Transverse colon (tissue), 4 donors: ENCODE measurements at regions not wholly inside any gene's neighbourhood (a gene's known extent, or its start where the extent isn't known, plus 50 kb on each side); places are given as distances from the start of the nearest gene placed in this dataset.

Source experiments
- DNase-seq: peaks from one replicate; pipeline ENCODE4 v3.0.0-alpha.2; 2019
- H3K27ac ChIP-seq, 4 donors: fragments of 200-600 bp; sonication (generic); 2 replicates each; pipeline ENCODE4 v1.5.1; 2016 to 2018; ENCODE audit warnings: inconsistent platforms in 4 of 4
- H3K27me3 ChIP-seq: fragments of 200-600 bp; sonication (generic); 2 replicates; pipeline ENCODE4 v1.5.1; 2017; ENCODE audit warnings: inconsistent platforms
- H3K36me3 ChIP-seq, 4 donors: fragments of 200-600 bp; sonication (generic); 2 replicates each; pipeline ENCODE4 v1.5.1; 2017 to 2019; ENCODE audit warnings: inconsistent platforms in 4 of 4
- H3K4me1 ChIP-seq, 4 donors: fragments of 200-600 bp; sonication (generic); 2 replicates each; pipeline ENCODE4 v1.5.1; 2017 to 2020; ENCODE audit warnings: inconsistent platforms in 4 of 4
- H3K4me3 ChIP-seq, 4 donors: fragments of 200-600 bp; sonication (generic); 1 replicate in 1 of 4; 2 replicates in 3 of 4; pipeline versions ENCODE4 v1.5.1 to v1.6.1; 2017 to 2019; ENCODE audit warnings: inconsistent platforms in 4 of 4
- H3K9me3 ChIP-seq, 2 donors: fragments of 200-600 bp; sonication (generic); 2 replicates each; pipeline ENCODE4 v1.5.1; 2017 to 2019; ENCODE audit warnings: inconsistent platforms in 2 of 2
- EP300 ChIP-seq: sonication (generic); formaldehyde crosslinking; IDR thresholded peaks from one replicate; pipeline ENCODE4 v1.6.1; 2017; ENCODE audit warnings: antibody characterized with exemption, low read depth
- POLR2A ChIP-seq: fragments of 450-650 bp; IDR thresholded peaks from one replicate; pipeline ENCODE4 v1.6.1; 2016; ENCODE audit warnings: antibody characterized with exemption, mild to moderate bottlenecking, moderate library complexity
- POLR2AphosphoS5 ChIP-seq, 3 donors: sonication (generic); formaldehyde crosslinking; IDR thresholded peaks; one replicate each; pipeline ENCODE4 v1.6.1; 2016; ENCODE audit warnings: antibody characterized with exemption in 3 of 3
- WGBS, 2 donors: methylation state at CpG; one replicate each; pipeline ENCODE4 v1.1.5; 2018; ENCODE audit warnings: low coverage in 1 of 2; 5-methylcytosine and 5-hydroxymethylcytosine counted together
- in situ Hi-C, 4 donors: fragments of 200-750 bp; cut with MboI; loops; one replicate each; pipeline versions ENCODE4 v1.15.0 to v1.15.1; 2017; ENCODE audit warnings: low sequenced_read_pairs in 3 of 4, low pct_ligation_motif_present in 1 of 4, low pct_unique_long_range_greater_than_20kb in 1 of 4
- intact Hi-C: fragments of 100-400 bp; cut with DNase I; formaldehyde crosslinking; loops from one replicate; pipeline ENCODE4 v1.15.1; 2023; ENCODE audit warnings: low total_unique reads
- TF ChIP-seq, protein P1 (sequence below), 5 experiments: fragments of 200-600 bp in 3 of 5; fragments of 450-650 bp in 2 of 5; sonication (generic) in 3 of 5; IDR thresholded peaks; 1 replicate in 2 of 5; 2 replicates in 3 of 5; pipeline ENCODE4 v1.5.1; 2016 to 2017; ENCODE audit warnings: antibody characterized with exemption in 5 of 5, inconsistent platforms in 3 of 5, mild to moderate bottlenecking in 2 of 5, moderate library complexity in 1 of 5

- Histone ChIP-seq H3K4me1 (no peaks in the 10 kb centered on the region), H3K9me3 (peaks cover 4 to 12% of the 10 kb centered on the region in 2 donors), H3K36me3 (no peaks in the 10 kb centered on the region), H3K27me3 (no peaks in the 10 kb centered on the region), H3K27ac (no peak overlapping the region), H3K4me3 (no peak overlapping the region)
- intact Hi-C loops (no loop called here), in situ Hi-C loops (no loop called here)
- TF ChIP-seq, protein P1, sequence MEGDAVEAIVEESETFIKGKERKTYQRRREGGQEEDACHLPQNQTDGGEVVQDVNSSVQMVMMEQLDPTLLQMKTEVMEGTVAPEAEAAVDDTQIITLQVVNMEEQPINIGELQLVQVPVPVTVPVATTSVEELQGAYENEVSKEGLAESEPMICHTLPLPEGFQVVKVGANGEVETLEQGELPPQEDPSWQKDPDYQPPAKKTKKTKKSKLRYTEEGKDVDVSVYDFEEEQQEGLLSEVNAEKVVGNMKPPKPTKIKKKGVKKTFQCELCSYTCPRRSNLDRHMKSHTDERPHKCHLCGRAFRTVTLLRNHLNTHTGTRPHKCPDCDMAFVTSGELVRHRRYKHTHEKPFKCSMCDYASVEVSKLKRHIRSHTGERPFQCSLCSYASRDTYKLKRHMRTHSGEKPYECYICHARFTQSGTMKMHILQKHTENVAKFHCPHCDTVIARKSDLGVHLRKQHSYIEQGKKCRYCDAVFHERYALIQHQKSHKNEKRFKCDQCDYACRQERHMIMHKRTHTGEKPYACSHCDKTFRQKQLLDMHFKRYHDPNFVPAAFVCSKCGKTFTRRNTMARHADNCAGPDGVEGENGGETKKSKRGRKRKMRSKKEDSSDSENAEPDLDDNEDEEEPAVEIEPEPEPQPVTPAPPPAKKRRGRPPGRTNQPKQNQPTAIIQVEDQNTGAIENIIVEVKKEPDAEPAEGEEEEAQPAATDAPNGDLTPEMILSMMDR (IDR thresholded peaks at IDR 0.05), result peak; percentile 22 to 44 (median 40)
- TF ChIP-seq POLR2A (no peak), POLR2AphosphoS5 (IDR thresholded peaks at IDR 0.05) (no peak), EP300 (no peak)
- WGBS, 2 donors, result 48% methylated on average over 8 of the region's 8 CpGs; no CpG with 5 or more reads in 1 of the 2 donors
- DNase-seq, result peak; percentile 72
Observed at GRCh38 chr10:29119374-29119773, 169.5 kb upstream of the LYZL1 start.

DNA sequence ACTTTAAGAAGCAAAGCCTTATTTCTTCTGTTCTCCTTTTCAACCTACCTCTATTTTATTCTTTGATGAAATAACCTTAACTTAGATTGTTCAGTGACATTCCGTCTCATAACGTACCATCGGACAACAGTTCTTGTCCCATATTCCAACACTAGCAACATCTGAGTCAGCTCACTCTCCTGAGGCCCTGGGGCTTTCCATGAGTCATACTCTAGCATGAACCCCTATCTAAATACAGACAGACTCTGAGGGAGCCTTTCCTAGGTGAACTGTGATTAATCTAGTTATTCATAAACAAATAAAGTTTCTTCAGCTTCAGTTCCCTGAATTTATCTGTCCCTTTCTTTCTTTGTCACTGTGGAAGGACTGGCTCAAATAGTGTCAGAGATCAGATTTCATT is 168.7 kb upstream of the LYZL1 start:
- in situ Hi-C loops, result loop anchor here in 1 of 4 donors (5.0 kb wide), 1 partner anchor 453 kb away; no protein-coding TSS in a partner anchor

DNA sequence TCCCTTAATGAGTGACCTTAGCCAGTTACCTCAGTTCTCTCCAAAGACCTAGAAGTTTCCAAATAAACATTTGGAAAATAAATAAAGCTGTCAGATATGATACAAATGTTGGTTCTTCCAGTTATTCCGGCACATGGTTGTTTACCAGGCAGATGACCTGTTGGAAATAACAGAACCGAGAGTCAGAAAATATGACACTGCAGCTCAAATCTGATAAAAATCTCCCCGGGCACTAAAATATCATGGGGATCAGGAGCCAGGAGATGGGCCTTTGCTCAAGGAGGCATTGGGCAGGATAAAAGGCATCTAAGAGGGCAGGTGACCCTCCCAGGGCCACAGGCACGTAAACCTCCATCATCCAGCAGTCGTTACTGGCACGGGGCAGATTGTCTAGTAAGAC is 164.0 kb upstream of the LYZL1 start:
- Histone ChIP-seq H3K27ac (no peak overlapping the region), H3K4me3 (no peak overlapping the region), H3K36me3 (no peaks in the 10 kb centered on the region), H3K27me3 (no peaks in the 10 kb centered on the region), H3K9me3 (no peaks in the 10 kb centered on the region), H3K4me1 (no peaks in the 10 kb centered on the region)
- DNase-seq, result no peak
- TF ChIP-seq POLR2AphosphoS5 (IDR thresholded peaks at IDR 0.05) (no peak), POLR2A (no peak), EP300 (no peak)
- TF ChIP-seq, protein P1 (IDR thresholded peaks at IDR 0.05), result no peak
- 68 to 78% methylated on average over 2 to 6 of the region's 6 CpGs for WGBS, 2 donors
- in situ Hi-C loops, result loop anchor here in 2 of 4 donors (5.0 to 25.0 kb wide), 2 partner anchors 458 to 463 kb away; no protein-coding TSS in a partner anchor
- intact Hi-C loops, result no loop called here

More for the DNA sequence above, 168.7 kb upstream of the LYZL1 start:
- Histone ChIP-seq H3K4me1 (no peaks in the 10 kb centered on the region), H3K9me3 (peaks cover 4 to 12% of the 10 kb centered on the region in 2 donors), H3K36me3 (no peaks in the 10 kb centered on the region), H3K27me3 (no peaks in the 10 kb centered on the region), H3K4me3 (no peak overlapping the region), H3K27ac (no peak overlapping the region)
- DNase-seq, result no peak
- intact Hi-C loops, result no loop called here
- TF ChIP-seq, protein P1 (IDR thresholded peaks at IDR 0.05), result no peak
- no peak for TF ChIP-seq POLR2A
- TF ChIP-seq POLR2AphosphoS5 (IDR thresholded peaks at IDR 0.05), result no peak
- TF ChIP-seq EP300, result no peak
- WGBS, 2 donors, result 88 to 89% methylated on average over 3 of the region's 3 CpGs

- H3K4me3 ChIP-seq, result no peak overlapping the region
- intact Hi-C loops, result no loop called here
- DNase-seq, result no peak
- no peak overlapping the region for H3K27ac ChIP-seq
- no peaks in the 10 kb centered on the region for H3K27me3 ChIP-seq
- H3K4me1 ChIP-seq, result no peaks in the 10 kb centered on the region
- 48 to 51% methylated on average over 5 to 7 of the region's 7 CpGs for whole genome bisulfite sequencing, 2 donors
- in situ Hi-C loops, result loop anchor here in 1 of 4 donors (25.0 kb wide), 1 partner anchor 465 kb away; no protein-coding TSS in a partner anchor
- H3K9me3 ChIP-seq, result no peaks in the 10 kb centered on the region
- TF ChIP-seq EP300, result no peak
- TF ChIP-seq POLR2A, result no peak
- TF ChIP-seq, protein P1 (IDR thresholded peaks at IDR 0.05), result no peak
- TF ChIP-seq POLR2AphosphoS5 (IDR thresholded peaks at IDR 0.05), result no peak
- no peaks in the 10 kb centered on the region for H3K36me3 ChIP-seq
Observed at GRCh38 chr10:29127037-29127700, 161.7 kb upstream of the LYZL1 start.
